ENCODE measurements at regions not wholly inside any gene's neighbourhood (a gene's known extent, or its start where the extent isn't known, plus 50 kb on each side); places are given as distances from the start of the nearest gene placed in this dataset.

DNA sequence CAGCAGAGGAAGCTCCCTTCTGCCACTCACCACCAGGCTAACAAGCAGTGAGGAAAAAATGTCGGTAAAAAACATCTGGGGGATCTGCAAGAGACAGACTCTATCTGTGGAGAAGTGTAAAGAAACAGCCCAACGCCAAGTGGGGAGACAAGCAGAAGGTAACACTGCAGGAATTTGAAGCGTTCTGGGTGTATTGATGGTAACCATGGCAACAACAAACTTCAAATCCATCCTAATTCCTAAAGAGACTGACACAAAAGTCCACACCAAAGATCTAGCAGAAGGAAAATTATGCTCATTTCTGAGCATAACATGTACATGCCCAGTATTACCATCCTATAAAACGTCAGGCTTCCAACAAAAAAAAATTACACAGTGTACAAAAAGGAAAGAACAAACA, 449.3 kb downstream of the GABRB3 start:
- TF ChIP-seq, protein P1, sequence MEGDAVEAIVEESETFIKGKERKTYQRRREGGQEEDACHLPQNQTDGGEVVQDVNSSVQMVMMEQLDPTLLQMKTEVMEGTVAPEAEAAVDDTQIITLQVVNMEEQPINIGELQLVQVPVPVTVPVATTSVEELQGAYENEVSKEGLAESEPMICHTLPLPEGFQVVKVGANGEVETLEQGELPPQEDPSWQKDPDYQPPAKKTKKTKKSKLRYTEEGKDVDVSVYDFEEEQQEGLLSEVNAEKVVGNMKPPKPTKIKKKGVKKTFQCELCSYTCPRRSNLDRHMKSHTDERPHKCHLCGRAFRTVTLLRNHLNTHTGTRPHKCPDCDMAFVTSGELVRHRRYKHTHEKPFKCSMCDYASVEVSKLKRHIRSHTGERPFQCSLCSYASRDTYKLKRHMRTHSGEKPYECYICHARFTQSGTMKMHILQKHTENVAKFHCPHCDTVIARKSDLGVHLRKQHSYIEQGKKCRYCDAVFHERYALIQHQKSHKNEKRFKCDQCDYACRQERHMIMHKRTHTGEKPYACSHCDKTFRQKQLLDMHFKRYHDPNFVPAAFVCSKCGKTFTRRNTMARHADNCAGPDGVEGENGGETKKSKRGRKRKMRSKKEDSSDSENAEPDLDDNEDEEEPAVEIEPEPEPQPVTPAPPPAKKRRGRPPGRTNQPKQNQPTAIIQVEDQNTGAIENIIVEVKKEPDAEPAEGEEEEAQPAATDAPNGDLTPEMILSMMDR (IDR thresholded peaks at IDR 0.05; ENCODE audit: low read depth, low read length, poor library complexity, severe bottlenecking): no peak
- no peak for TF ChIP-seq EZH2phosphoT487 (IDR thresholded peaks at IDR 0.05; ENCODE audit: borderline replicate concordance, low read length)
